SK-N-SH treated with all-trans-retinoic acid at 6 μM for 48 hours (cell line): ENCODE measurements at regions not wholly inside any gene's neighbourhood (a gene's known extent, or its start where the extent isn't known, plus 50 kb on each side); places are given as distances from the start of the nearest gene placed in this dataset.

Source experiments
- ARNTL ChIP-seq: fragments of 450-650 bp; formaldehyde crosslinking; IDR thresholded peaks from 2 replicates; pipeline ENCODE4 v1.5.0; 2020; ENCODE audit warnings: low read depth, mild to moderate bottlenecking, moderate library complexity, borderline replicate concordance
- CSDC2 ChIP-seq: fragments of 250-450 bp; sonication (Bioruptor Pico); IDR thresholded peaks from 2 replicates; pipeline ENCODE4 v1.5.0; 2020; ENCODE audit warnings: mild to moderate bottlenecking, moderate library complexity
- GLIS3 ChIP-seq: fragments of 250-450 bp; sonication (Bioruptor Pico); IDR thresholded peaks from 2 replicates; pipeline ENCODE4 v1.5.0; 2020; ENCODE audit warnings: mild to moderate bottlenecking, moderate library complexity
- ISL1 ChIP-seq: fragments of 250-450 bp; sonication (Bioruptor Pico); IDR thresholded peaks from 2 replicates; pipeline ENCODE4 v2.1.2; 2022; ENCODE audit warnings: mild to moderate bottlenecking, moderate library complexity
- SNAI2 ChIP-seq: fragments of 250-450 bp; sonication (Bioruptor Pico); IDR thresholded peaks from 2 replicates; pipeline ENCODE4 v1.5.0; 2020; ENCODE audit warnings: mild to moderate bottlenecking, moderate library complexity
- TCF4 ChIP-seq: fragments of 250-450 bp; sonication (Bioruptor Pico); IDR thresholded peaks from 2 replicates; pipeline ENCODE4 v1.8.0; 2021; ENCODE audit warnings: mild to moderate bottlenecking, moderate library complexity, borderline replicate concordance
- TOX ChIP-seq: fragments of 250-450 bp; sonication (Bioruptor Pico); IDR thresholded peaks from 2 replicates; pipeline ENCODE4 v1.8.0; 2021; ENCODE audit warnings: mild to moderate bottlenecking, moderate library complexity, borderline replicate concordance
- ZFP3 ChIP-seq: fragments of 250-450 bp; sonication (Bioruptor Pico); IDR thresholded peaks from 2 replicates; pipeline ENCODE4 v1.5.0; 2020; ENCODE audit warnings: mild to moderate bottlenecking, moderate library complexity
- ZFP30 ChIP-seq: fragments of 450-650 bp; formaldehyde crosslinking; IDR thresholded peaks from 2 replicates; pipeline ENCODE4 v1.5.0; 2022; ENCODE audit warnings: mild to moderate bottlenecking, moderate library complexity
- ZNF8 ChIP-seq: fragments of 450-650 bp; formaldehyde crosslinking; IDR thresholded peaks from 2 replicates; pipeline ENCODE4 v1.5.0; 2020; ENCODE audit warnings: mild to moderate bottlenecking, moderate library complexity
- TF ChIP-seq, protein P1 (sequence below): fragments of 250-450 bp; sonication (Bioruptor Pico); IDR thresholded peaks from 2 replicates; pipeline ENCODE4 v1.8.0; 2020; ENCODE audit warnings: mild to moderate bottlenecking, moderate library complexity, borderline replicate concordance
- TF ChIP-seq, protein P2 (sequence below): fragments of 250-450 bp; sonication (Bioruptor Pico); IDR thresholded peaks from 2 replicates; pipeline ENCODE4 v1.5.1; 2020; ENCODE audit warnings: low read depth, mild to moderate bottlenecking, moderate library complexity
- TF ChIP-seq, protein P3 (sequence below): fragments of 250-450 bp; sonication (Bioruptor Pico); IDR thresholded peaks from 2 replicates; pipeline ENCODE4 v1.5.1; 2021; ENCODE audit warnings: mild to moderate bottlenecking, moderate library complexity

DNA sequence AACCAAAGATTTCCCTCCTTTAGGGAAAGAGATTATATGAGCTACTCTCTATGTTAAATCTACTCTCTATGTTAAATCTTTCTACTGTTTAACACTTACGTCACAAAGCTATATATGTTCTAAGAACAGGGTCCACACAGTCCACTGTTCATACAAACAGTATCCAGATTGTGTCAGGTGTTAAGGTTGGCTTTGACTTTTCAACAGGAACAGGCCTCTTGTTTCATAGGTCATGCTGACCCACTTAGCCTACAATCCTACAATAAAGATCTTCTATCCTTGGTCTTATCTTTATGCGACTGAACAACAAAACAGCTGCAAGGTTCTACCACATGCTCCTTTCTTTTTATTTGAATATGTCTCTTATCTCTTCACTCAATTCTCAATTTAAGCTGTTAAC, 134.9 kb downstream of the LTN1 start:
- TF ChIP-seq, protein P1, sequence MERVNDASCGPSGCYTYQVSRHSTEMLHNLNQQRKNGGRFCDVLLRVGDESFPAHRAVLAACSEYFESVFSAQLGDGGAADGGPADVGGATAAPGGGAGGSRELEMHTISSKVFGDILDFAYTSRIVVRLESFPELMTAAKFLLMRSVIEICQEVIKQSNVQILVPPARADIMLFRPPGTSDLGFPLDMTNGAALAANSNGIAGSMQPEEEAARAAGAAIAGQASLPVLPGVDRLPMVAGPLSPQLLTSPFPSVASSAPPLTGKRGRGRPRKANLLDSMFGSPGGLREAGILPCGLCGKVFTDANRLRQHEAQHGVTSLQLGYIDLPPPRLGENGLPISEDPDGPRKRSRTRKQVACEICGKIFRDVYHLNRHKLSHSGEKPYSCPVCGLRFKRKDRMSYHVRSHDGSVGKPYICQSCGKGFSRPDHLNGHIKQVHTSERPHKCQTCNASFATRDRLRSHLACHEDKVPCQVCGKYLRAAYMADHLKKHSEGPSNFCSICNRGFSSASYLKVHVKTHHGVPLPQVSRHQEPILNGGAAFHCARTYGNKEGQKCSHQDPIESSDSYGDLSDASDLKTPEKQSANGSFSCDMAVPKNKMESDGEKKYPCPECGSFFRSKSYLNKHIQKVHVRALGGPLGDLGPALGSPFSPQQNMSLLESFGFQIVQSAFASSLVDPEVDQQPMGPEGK (CRISPR knock-in tag): no peak
- TF ChIP-seq ZFP3 (CRISPR knock-in tag) (no peak), ARNTL (no peak), GLIS3 (CRISPR knock-in tag) (no peak), ZNF8 (CRISPR knock-in tag) (no peak), SNAI2 (no peak), ISL1 (no peak), TCF4 (CRISPR knock-in tag) (no peak), TOX (CRISPR knock-in tag) (no peak), CSDC2 (CRISPR knock-in tag) (no peak), ZFP30 (no peak)
- TF ChIP-seq, protein P2, sequence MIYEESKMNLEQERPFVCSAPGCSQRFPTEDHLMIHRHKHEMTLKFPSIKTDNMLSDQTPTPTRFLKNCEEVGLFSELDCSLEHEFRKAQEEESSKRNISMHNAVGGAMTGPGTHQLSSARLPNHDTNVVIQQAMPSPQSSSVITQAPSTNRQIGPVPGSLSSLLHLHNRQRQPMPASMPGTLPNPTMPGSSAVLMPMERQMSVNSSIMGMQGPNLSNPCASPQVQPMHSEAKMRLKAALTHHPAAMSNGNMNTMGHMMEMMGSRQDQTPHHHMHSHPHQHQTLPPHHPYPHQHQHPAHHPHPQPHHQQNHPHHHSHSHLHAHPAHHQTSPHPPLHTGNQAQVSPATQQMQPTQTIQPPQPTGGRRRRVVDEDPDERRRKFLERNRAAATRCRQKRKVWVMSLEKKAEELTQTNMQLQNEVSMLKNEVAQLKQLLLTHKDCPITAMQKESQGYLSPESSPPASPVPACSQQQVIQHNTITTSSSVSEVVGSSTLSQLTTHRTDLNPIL (CRISPR knock-in tag): no peak
- TF ChIP-seq, protein P3, sequence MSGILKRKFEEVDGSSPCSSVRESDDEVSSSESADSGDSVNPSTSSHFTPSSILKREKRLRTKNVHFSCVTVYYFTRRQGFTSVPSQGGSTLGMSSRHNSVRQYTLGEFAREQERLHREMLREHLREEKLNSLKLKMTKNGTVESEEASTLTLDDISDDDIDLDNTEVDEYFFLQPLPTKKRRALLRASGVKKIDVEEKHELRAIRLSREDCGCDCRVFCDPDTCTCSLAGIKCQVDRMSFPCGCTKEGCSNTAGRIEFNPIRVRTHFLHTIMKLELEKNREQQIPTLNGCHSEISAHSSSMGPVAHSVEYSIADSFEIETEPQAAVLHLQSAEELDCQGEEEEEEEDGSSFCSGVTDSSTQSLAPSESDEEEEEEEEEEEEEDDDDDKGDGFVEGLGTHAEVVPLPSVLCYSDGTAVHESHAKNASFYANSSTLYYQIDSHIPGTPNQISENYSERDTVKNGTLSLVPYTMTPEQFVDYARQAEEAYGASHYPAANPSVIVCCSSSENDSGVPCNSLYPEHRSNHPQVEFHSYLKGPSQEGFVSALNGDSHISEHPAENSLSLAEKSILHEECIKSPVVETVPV (CRISPR knock-in tag): no peak
